ENCODE measurements at regions not wholly inside any gene's neighbourhood (a gene's known extent, or its start where the extent isn't known, plus 50 kb on each side); places are given as distances from the start of the nearest gene placed in this dataset.
A peak's percentile ranks its signal among the peaks of the same experiment; 100 is the strongest.

GRCh38 chr18:34606851-34607250 is 103.2 kb upstream of the DTNA start:
- intact Hi-C loops (cut with micrococcal nuclease), result no loop called here
- no peak for DNase-seq
- Histone ChIP-seq H3K4me3 (no peak overlapping the region), H3K4me1 (peaks cover 74% of the 10 kb centered on the region), H3K9me3 (replicated peaks) (no peaks in the 10 kb centered on the region), H3K27ac (replicated peaks) (no peak overlapping the region), H3K27me3 (ENCODE audit: low read depth) (no peaks in the 10 kb centered on the region), H3K36me3 (no peaks in the 10 kb centered on the region)
- TF ChIP-seq CTCF (IDR thresholded peaks at IDR 0.05; ENCODE audit: borderline replicate concordance), result no peak

- Histone ChIP-seq H3K36me3 (no peaks in the 10 kb centered on the region), H3K27ac (replicated peaks) (peak overlapping the region; percentile 44), H3K27me3 (ENCODE audit: low read depth) (no peaks in the 10 kb centered on the region), H3K4me3 (no peak overlapping the region), H3K9me3 (replicated peaks) (no peaks in the 10 kb centered on the region), H3K4me1 (peaks cover 76% of the 10 kb centered on the region)
- DNase-seq, result no peak
- TF ChIP-seq CTCF (IDR thresholded peaks at IDR 0.05; ENCODE audit: borderline replicate concordance), result no peak
- intact Hi-C loops (cut with micrococcal nuclease), result no loop called here
Observed at GRCh38 chr18:34608064-34608463, 102.0 kb upstream of the DTNA start.

- intact Hi-C loops (cut with micrococcal nuclease), result no loop called here
- TF ChIP-seq CTCF (IDR thresholded peaks at IDR 0.05; ENCODE audit: borderline replicate concordance), result no peak
- Histone ChIP-seq H3K4me3 (no peak overlapping the region), H3K27ac (replicated peaks) (peak overlapping the region; percentile 44), H3K36me3 (no peaks in the 10 kb centered on the region), H3K27me3 (ENCODE audit: low read depth) (no peaks in the 10 kb centered on the region), H3K9me3 (replicated peaks) (no peaks in the 10 kb centered on the region), H3K4me1 (peaks cover 69% of the 10 kb centered on the region)
- no peak for DNase-seq
Observed at GRCh38 chr18:34609986-34610648, 100.0 kb upstream of the DTNA start.

- no peak overlapping the region for H3K27ac ChIP-seq (replicated peaks)
- H3K36me3 ChIP-seq, result no peaks in the 10 kb centered on the region
- no peak overlapping the region for H3K4me3 ChIP-seq
- intact Hi-C loops (cut with micrococcal nuclease), result no loop called here
- peaks cover 53% of the 10 kb centered on the region for H3K4me1 ChIP-seq
- TF ChIP-seq CTCF (IDR thresholded peaks at IDR 0.05; ENCODE audit: borderline replicate concordance), result no peak
- DNase-seq, result peak; percentile 23
- H3K27me3 ChIP-seq (ENCODE audit: low read depth), result no peaks in the 10 kb centered on the region
- H3K9me3 ChIP-seq (replicated peaks), result peaks cover 14% of the 10 kb centered on the region
Observed at GRCh38 chr18:34611904-34612303, 98.2 kb upstream of the DTNA start.

- DNase-seq, result no peak
- no peak for TF ChIP-seq CTCF (IDR thresholded peaks at IDR 0.05; ENCODE audit: borderline replicate concordance)
- Histone ChIP-seq H3K36me3 (no peaks in the 10 kb centered on the region), H3K27me3 (ENCODE audit: low read depth) (no peaks in the 10 kb centered on the region), H3K9me3 (replicated peaks) (peaks cover 25% of the 10 kb centered on the region), H3K4me3 (no peak overlapping the region), H3K27ac (replicated peaks) (no peak overlapping the region), H3K4me1 (peaks cover 12% of the 10 kb centered on the region)
- intact Hi-C loops (cut with micrococcal nuclease), result no loop called here
Observed at GRCh38 chr18:34620258-34620861, 89.7 kb upstream of the DTNA start.
